ENCODE measurements at regions not wholly inside any gene's neighbourhood (a gene's known extent, or its start where the extent isn't known, plus 50 kb on each side); places are given as distances from the start of the nearest gene placed in this dataset.
"Not testable (repeated sequence)": the region's sequence is repeated elsewhere in the genome, so short reads cannot be mapped to it uniquely, and the experiment has no call there.

- DNase-seq (no peak), ATAC-seq (no peak)
- Histone ChIP-seq H3K4me1 (no peaks in the 10 kb centered on the region), H3K4me3 (no peak overlapping the region), H3K27me3 (no peaks in the 10 kb centered on the region), H3K36me3 (no peaks in the 10 kb centered on the region), H3K9me3 (no peaks in the 10 kb centered on the region), H3K27ac (no peak overlapping the region)
- in situ Hi-C loops (cut with MboI; ENCODE audit: low sequenced_read_pairs in 4 of 4) (no loop called here), intact Hi-C loops (cut with DNase I; ENCODE audit: low total_unique reads) (no loop called here)
- TF ChIP-seq CTCF (IDR thresholded peaks at IDR 0.05 in 4 of 5, conservative IDR thresholded peaks at IDR 0.05 in 1 of 5) (no peak), POLR2A (IDR thresholded peaks at IDR 0.05) (no peak)
These were observed 654.6 kb downstream of the SH2D4B start for GRCh38 chr10:81192221-81192788.

GRCh38 chr10:81200801-81201200 is 663.1 kb downstream of the SH2D4B start:
- in situ Hi-C loops (cut with MboI; ENCODE audit: low sequenced_read_pairs in 4 of 4), result no loop called here

GRCh38 chr10:81207359-81207758 is 667.6 kb upstream of the NRG3 start:
- H3K9me3 ChIP-seq; H3K4me1 ChIP-seq; H3K36me3 ChIP-seq; H3K4me3 ChIP-seq; H3K27ac ChIP-seq; intact Hi-C loops (cut with DNase I; ENCODE audit: low total_unique reads); H3K27me3 ChIP-seq; ATAC-seq; DNase-seq; in situ Hi-C loops (cut with MboI; ENCODE audit: low sequenced_read_pairs in 4 of 4): not testable (repeated sequence)

More at GRCh38 chr10:81200801-81201200, 663.1 kb downstream of the SH2D4B start:
- DNase-seq, result no peak
- H3K4me1 ChIP-seq, result no peaks in the 10 kb centered on the region
- H3K36me3 ChIP-seq, result no peaks in the 10 kb centered on the region
- no peaks in the 10 kb centered on the region for H3K9me3 ChIP-seq
- TF ChIP-seq POLR2A (IDR thresholded peaks at IDR 0.05), result no peak
- no peaks in the 10 kb centered on the region for H3K27me3 ChIP-seq
- no peak for ATAC-seq
- intact Hi-C loops (cut with DNase I; ENCODE audit: low total_unique reads), result no loop called here
- H3K27ac ChIP-seq, result no peak overlapping the region
- no peak overlapping the region for H3K4me3 ChIP-seq

- intact Hi-C loops (cut with DNase I; ENCODE audit: low total_unique reads), result no loop called here
- Histone ChIP-seq H3K27me3 (no peaks in the 10 kb centered on the region), H3K4me1 (no peaks in the 10 kb centered on the region), H3K36me3 (no peaks in the 10 kb centered on the region), H3K9me3 (no peaks in the 10 kb centered on the region), H3K27ac (no peak overlapping the region), H3K4me3 (no peak overlapping the region)
- in situ Hi-C loops (cut with MboI; ENCODE audit: low sequenced_read_pairs in 4 of 4), result no loop called here
- DNase-seq, result no peak
- no peak for TF ChIP-seq POLR2A (IDR thresholded peaks at IDR 0.05)
- no peak for TF ChIP-seq CTCF (IDR thresholded peaks at IDR 0.05 in 4 of 5, conservative IDR thresholded peaks at IDR 0.05 in 1 of 5)
- ATAC-seq, result no peak
These were observed 661.6 kb upstream of the NRG3 start for GRCh38 chr10:81213370-81213769.

- TF ChIP-seq POLR2A (IDR thresholded peaks at IDR 0.05) (no peak), CTCF (IDR thresholded peaks at IDR 0.05 in 4 of 5, conservative IDR thresholded peaks at IDR 0.05 in 1 of 5) (no peak)
- Histone ChIP-seq H3K27me3 (no peaks in the 10 kb centered on the region), H3K4me1 (no peaks in the 10 kb centered on the region), H3K9me3 (no peaks in the 10 kb centered on the region), H3K36me3 (no peaks in the 10 kb centered on the region), H3K27ac (no peak overlapping the region), H3K4me3 (no peak overlapping the region)
- ATAC-seq (no peak), DNase-seq (no peak)
- intact Hi-C loops (cut with DNase I; ENCODE audit: low total_unique reads) (no loop called here), in situ Hi-C loops (cut with MboI; ENCODE audit: low sequenced_read_pairs in 4 of 4) (no loop called here)
These were observed 659.5 kb upstream of the NRG3 start for GRCh38 chr10:81215498-81215897.

GRCh38 chr10:81216949-81217348 is 658.0 kb upstream of the NRG3 start:
- Histone ChIP-seq H3K27ac (no peak overlapping the region), H3K9me3 (no peaks in the 10 kb centered on the region), H3K36me3 (no peaks in the 10 kb centered on the region), H3K4me3 (no peak overlapping the region), H3K4me1 (no peaks in the 10 kb centered on the region), H3K27me3 (no peaks in the 10 kb centered on the region)
- TF ChIP-seq POLR2A (IDR thresholded peaks at IDR 0.05) (no peak), CTCF (IDR thresholded peaks at IDR 0.05 in 4 of 5, conservative IDR thresholded peaks at IDR 0.05 in 1 of 5) (no peak)
- in situ Hi-C loops (cut with MboI; ENCODE audit: low sequenced_read_pairs in 4 of 4) (no loop called here), intact Hi-C loops (cut with DNase I; ENCODE audit: low total_unique reads) (no loop called here)
- DNase-seq (no peak), ATAC-seq (no peak)
